HG03565 (cell line): ENCODE measurements at regions not wholly inside any gene's neighbourhood (a gene's known extent, or its start where the extent isn't known, plus 50 kb on each side); places are given as distances from the start of the nearest gene placed in this dataset.
A peak's percentile ranks its signal among the peaks of the same experiment; 100 is the strongest.

Experiments used
- ATAC-seq: cut with Tn5 transposase; IDR thresholded peaks from one replicate; pipeline ENCODE4 v1.9.1; 2021; ENCODE audit warnings: mild to moderate bottlenecking, moderate library complexity; ENCODE audit not compliant: unreplicated experiment

DNA sequence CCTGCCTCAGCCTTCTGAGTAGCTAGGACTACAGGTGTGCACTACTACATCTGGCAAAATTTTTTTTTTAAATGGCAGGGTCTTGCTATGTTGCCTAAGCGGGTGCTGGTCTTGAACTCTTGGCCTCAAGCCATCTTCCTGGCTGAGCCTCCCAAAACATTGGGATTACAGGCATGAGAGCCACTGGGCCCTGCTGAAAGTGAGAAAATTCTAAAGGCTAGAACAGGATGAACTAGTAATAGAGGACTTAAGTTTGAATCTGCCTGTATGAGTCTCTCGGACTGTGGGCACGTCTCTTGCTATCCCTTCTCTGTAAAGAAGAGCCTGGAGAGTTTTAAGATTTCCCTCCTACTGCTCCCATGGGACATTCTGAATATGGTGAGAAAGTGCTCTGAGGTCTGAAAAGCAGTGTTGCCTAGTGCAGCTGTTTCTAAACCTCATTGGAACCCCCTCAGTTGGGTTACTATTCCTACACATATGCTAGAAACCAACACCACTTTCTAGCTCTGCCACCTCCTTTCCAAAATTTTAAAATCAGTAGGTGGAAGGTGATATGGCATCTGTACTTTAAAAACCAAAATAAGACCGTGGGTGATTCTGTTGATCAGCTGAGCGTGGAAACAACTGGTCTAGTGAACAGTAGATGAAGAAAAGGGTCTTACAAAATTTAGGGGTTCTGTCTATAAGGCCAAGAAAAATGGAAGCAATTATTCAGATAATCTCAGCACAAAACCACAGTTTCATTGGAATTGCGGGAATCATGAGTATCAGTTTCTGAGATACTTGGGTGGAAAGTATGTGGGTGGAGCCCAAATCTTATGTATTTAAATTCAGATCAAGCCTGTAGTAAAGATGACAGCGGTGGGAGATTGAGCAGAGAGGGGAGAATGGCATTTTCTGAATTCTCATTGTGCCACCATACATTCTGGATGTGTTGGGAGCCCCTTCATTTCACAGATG, 259.8 kb upstream of the CXCR4 start:
- no peak for ATAC-seq

DNA sequence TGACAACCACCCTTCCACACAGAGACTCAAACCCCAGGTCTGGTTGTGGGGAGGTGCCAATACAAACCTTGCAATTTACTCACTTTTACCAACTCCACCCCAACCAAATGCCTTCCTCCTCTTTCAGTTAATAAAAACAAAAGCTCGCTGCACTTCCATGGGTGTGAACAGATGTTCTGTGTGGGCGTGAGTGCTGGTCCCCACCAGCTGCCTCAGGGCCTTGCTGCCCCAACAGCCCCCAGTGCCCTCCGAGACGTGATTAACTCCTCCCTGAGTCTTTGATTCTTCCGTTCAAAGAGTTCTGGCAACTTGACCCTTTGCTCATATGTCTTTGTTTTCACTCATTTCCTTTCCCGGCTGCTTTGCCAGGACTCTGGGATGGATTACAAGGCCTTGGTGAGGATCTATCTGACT, 258.9 kb upstream of the CXCR4 start:
- no peak for ATAC-seq

GRCh38 chr2:136376211-136376610, 258.3 kb upstream of the CXCR4 start:
- no peak for ATAC-seq

- peak; percentile 62 for ATAC-seq
Observed at GRCh38 chr2:136375017-136375901, 257.3 kb upstream of the CXCR4 start.

DNA sequence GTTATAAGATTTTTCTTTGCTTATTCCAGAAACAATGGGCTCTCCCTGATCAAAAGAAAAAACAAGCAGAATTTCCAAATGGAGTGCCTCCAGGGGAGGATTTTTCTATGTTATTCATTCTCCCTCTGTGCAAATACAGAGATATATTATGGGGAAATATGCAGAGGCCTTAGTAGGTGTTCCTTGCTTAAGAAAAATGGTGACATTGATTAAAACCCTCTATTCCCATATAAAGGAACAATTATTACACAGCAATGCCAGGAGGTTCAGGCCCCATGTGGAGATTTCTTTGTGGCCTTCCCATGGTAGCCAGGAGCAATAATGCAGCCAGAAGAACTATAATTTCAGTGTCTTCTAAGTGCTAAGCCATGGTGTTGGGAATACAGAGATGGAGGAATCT, 255.9 kb upstream of the CXCR4 start:
- no peak for ATAC-seq

DNA sequence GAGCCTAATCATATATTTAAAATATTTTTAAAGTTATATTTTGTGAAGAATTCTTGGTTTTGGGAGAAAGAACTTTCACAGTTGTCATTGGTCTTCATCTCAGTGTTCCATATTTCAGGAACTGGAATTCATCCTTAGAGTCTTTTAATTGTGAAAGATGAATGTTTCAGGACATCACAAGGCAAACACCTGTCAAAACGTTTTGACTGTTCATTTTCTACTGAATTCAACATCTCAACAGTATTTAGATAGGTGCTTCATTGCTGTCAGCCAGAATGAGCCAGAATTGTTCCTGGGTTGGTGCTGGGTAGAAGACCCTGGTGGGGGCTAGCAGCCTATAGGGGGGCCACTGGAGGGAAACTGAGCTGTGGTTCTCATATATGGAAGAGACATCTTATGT, 255.1 kb upstream of the CXCR4 start:
- no peak for ATAC-seq

GRCh38 chr2:136363900-136364299, 246.0 kb upstream of the CXCR4 start:
- ATAC-seq, result no peak

DNA sequence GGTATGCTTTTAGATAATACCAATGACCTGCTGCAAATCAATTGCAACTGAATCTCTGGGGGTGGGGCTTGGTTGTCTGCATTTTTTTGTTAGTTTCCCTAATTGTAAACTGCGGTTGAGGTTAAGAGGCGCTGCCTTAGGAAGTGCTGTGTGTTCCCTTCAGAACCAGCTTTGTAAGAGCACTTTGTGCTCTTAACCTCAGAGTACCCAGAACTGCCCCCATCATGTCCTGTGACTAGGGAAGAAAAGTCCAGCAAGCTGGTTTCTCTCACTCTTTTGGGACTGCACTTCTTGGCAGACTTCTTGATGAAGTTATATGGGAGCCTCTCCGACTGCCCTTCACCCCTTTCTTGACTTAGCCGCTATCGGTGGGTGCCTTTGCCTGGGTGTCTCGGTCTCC, 245.5 kb upstream of the CXCR4 start:
- ATAC-seq, result no peak

DNA sequence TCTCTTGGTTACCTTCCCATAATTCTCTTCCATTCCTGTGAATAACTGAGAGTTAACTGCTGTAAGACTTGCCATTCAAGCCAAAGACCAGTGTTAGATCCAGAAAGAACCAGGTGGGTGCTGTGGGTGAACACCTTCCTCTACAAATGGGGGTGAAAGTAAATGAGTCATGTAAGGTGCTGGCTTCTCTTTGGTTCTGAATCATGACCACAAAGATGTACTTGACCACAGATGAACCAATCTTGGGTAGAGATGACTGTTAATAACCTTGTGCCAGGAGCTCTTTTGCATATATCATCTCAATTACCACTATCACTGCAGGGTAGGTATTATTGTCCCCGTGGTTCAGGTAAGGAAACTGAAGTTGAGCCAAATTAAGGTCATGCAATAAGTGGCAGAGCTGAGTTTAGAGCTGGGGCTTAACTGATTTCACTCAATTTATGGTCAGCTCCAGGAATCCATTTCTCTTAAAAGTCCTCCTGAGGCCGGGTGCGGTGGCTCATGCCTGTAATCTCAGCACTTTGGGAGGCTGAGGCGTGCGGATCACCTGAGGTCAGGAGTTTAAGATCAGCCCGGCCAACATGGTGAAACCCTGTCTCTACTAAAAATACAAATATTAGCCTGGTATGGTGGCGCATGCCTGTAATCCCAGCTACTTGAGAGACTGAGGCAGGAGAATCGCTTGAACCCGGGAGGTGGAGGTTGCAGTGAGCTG, 244.9 kb upstream of the CXCR4 start:
- peak; percentile 96 for ATAC-seq

DNA sequence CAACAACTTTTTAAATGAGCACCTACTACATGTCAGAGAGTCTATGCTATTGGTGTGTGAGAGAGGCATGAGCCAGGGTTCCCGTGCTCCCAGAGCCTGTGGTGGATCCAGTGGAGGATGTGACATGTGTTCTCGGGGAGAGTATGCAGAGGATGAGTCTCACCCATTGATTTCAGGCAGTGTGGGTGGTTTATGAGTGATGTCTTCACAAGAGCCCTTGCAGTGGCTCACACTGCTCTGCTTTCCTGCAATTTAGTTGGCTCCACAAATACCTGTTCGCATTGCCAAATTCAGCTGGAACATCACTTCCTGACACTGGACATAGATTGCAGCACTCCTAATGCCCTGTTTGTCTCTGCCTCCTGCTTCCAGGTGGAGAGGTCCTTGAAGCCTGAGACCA, 243.6 kb upstream of the CXCR4 start:
- ATAC-seq, result no peak

- ATAC-seq, result no peak
Observed at GRCh38 chr2:136360790-136361189, 242.8 kb upstream of the CXCR4 start.

- no peak for ATAC-seq
Observed at GRCh38 chr2:136359121-136359965, 241.4 kb upstream of the CXCR4 start.

DNA sequence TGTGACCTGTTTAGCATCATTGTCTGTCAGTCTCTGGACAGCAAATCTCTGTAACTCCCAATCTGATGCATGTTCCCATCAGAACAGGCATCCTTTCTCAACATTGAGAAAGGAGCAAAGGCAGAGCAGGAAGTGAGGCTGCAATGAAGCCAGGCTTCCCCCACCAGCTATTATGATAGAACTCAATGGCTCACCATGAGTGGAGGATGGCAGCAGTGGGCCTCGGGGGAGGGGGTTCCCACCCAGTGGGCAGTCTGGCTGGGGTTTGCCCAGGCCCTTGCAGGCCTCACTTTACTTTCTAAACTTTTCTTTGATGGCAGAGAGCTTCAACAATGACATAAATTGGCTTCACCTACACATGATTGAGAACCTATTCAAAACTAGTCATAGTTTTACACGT, 240.6 kb upstream of the CXCR4 start:
- ATAC-seq, result no peak

GRCh38 chr2:136357007-136357380, 239.0 kb upstream of the CXCR4 start:
- ATAC-seq, result no peak

DNA sequence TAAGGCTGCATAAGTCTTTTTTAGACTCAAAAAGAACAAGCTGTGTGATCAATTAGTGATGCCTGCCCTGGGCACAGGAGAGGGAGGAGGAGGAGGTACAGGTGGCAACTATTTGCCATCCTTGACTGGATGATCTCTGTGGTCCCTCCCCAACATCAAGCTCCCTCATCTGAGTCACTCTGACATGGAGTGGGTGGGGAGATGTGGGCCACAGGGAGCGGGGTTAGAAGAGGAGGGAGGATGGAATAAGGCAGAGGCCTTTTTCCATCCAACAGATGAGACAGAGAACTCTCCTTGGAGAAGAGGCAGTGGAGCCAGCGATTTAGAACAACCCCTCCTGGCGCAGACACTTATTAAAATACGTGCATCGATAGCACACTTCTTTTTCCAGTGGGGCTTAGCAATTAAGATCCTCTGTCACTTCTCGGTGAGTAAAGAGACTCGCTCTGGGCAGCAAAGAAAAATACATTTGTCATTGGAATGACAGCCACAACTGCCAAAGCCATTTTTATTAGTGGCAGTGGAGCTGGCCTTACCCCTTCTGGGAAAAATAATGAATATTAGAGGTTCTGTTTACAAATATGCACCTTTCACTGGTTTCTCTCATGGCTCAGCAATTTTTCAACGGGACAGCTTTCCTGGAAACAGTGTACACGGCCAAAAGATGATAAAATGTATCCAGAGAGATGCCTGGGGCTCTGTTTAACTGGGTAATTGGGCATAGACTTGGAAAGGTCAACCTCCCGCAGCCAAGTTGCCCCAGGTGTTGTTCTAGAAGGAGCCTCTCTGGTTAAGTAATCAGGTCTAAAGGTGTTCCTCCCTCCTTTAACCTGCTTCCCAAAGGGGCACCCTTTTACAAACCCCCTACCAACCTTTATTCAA, 238.4 kb upstream of the CXCR4 start:
- no peak for ATAC-seq

DNA sequence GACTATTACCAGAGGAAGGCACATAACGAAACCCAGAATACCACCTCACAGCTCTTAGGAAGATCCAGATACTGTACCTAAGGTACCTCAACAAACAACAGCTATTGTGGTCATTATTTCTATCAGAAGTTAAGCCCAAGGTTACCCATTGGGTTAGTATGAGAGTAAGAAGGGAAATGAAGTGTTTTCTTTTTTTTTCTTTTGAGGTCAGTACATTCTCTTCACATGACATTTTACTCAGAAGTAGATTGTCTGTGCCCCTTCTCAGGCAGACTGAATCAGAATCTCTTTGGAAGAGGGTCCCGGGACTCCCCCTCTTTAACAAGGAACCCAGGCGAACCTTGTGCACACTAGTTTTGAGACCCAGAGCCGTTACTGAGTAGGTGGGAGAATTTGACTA, 233.7 kb upstream of the CXCR4 start:
- ATAC-seq, result no peak

GRCh38 chr2:136347981-136348380, 230.0 kb upstream of the CXCR4 start:
- no peak for ATAC-seq

GRCh38 chr2:136344339-136344738, 226.4 kb upstream of the CXCR4 start:
- ATAC-seq, result no peak

GRCh38 chr2:136342138-136342537, 224.2 kb upstream of the CXCR4 start:
- no peak for ATAC-seq
